ENCODE measurements at regions not wholly inside any gene's neighbourhood (a gene's known extent, or its start where the extent isn't known, plus 50 kb on each side); places are given as distances from the start of the nearest gene placed in this dataset.

DNA sequence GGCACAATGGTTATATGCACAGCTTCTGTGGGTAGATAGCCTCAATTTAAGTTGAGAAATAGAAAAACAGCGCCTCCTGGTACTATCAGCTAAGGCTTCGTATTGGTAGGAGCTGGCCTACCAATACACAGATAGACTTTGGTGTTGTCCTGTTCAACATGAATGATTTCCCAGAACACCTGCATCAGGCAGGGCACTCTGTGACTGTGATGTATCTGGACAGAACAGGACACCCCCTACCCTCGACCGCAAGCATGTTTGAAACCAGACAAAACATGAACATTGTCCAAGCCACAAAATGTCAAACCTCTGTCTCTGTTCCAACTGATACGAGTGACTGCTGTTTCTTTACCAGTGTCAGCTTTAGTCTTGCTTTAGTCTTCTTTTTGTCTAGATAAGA lies 144.9 kb downstream of the HAPSTR1 start:
- H3K4me3 ChIP-seq (replicated peaks; ENCODE audit: low read depth, low read length) = no peak overlapping the region
- no peak for DNase-seq (ENCODE audit: extremely low read depth, low read depth)
- TF ChIP-seq, protein P1, sequence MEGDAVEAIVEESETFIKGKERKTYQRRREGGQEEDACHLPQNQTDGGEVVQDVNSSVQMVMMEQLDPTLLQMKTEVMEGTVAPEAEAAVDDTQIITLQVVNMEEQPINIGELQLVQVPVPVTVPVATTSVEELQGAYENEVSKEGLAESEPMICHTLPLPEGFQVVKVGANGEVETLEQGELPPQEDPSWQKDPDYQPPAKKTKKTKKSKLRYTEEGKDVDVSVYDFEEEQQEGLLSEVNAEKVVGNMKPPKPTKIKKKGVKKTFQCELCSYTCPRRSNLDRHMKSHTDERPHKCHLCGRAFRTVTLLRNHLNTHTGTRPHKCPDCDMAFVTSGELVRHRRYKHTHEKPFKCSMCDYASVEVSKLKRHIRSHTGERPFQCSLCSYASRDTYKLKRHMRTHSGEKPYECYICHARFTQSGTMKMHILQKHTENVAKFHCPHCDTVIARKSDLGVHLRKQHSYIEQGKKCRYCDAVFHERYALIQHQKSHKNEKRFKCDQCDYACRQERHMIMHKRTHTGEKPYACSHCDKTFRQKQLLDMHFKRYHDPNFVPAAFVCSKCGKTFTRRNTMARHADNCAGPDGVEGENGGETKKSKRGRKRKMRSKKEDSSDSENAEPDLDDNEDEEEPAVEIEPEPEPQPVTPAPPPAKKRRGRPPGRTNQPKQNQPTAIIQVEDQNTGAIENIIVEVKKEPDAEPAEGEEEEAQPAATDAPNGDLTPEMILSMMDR (IDR thresholded peaks at IDR 0.05; ENCODE audit: low read depth, low read length, missing control alignments) = no peak

- TF ChIP-seq, protein P1 (IDR thresholded peaks at IDR 0.05; ENCODE audit: low read depth, low read length, missing control alignments) = no peak
- DNase-seq (ENCODE audit: extremely low read depth, low read depth) = no peak
- no peak overlapping the region for H3K4me3 ChIP-seq (replicated peaks; ENCODE audit: low read depth, low read length)
These were observed 146.9 kb downstream of the HAPSTR1 start for GRCh38 chr16:9238346-9238745.

GRCh38 chr16:9241177-9241576 lies 149.7 kb downstream of the HAPSTR1 start:
- DNase-seq (ENCODE audit: extremely low read depth, low read depth) = no peak

DNA sequence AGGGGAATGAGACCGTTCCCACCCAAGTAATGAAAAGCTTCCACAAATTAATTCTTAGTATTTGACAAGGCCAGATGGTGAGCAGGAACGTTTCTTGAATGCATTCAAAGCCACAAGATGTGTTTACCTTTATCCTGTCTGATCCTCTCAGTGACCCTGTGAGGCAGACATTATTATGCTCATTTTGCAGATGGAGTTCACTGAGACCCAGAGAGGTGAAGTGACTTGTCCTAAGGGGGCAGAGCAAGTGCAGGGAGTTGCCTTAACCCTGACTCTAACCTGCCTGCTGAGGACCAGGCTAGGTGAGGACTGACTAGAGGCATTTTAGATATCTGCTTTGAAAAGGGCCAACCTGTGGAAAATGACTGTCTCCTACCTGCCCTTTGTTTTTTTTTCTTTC lies 156.7 kb downstream of the HAPSTR1 start:
- TF ChIP-seq, protein P1 (IDR thresholded peaks at IDR 0.05; ENCODE audit: low read depth, low read length, missing control alignments) = no peak
- H3K4me3 ChIP-seq (replicated peaks; ENCODE audit: low read depth, low read length) = no peak overlapping the region
- DNase-seq (ENCODE audit: extremely low read depth, low read depth) = no peak

More at GRCh38 chr16:9241177-9241576, 149.7 kb downstream of the HAPSTR1 start:
- TF ChIP-seq, protein P1 (IDR thresholded peaks at IDR 0.05; ENCODE audit: low read depth, low read length, missing control alignments) = no peak
- H3K4me3 ChIP-seq (replicated peaks; ENCODE audit: low read depth, low read length) = no peak overlapping the region

GRCh38 chr16:9249534-9249933 lies 158.1 kb downstream of the HAPSTR1 start:
- DNase-seq (ENCODE audit: extremely low read depth, low read depth) = no peak
- TF ChIP-seq, protein P1 (IDR thresholded peaks at IDR 0.05; ENCODE audit: low read depth, low read length, missing control alignments) = no peak
- H3K4me3 ChIP-seq (replicated peaks; ENCODE audit: low read depth, low read length) = no peak overlapping the region

- TF ChIP-seq, protein P1 (IDR thresholded peaks at IDR 0.05; ENCODE audit: low read depth, low read length, missing control alignments) = no peak
- DNase-seq (ENCODE audit: extremely low read depth, low read depth) = no peak
These were observed 159.6 kb downstream of the HAPSTR1 start for GRCh38 chr16:9251026-9251425.

GRCh38 chr16:9254863-9255262 lies 163.4 kb downstream of the HAPSTR1 start:
- no peak for DNase-seq (ENCODE audit: extremely low read depth, low read depth)
- H3K4me3 ChIP-seq (replicated peaks; ENCODE audit: low read depth, low read length) = no peak overlapping the region
- TF ChIP-seq, protein P1 (IDR thresholded peaks at IDR 0.05; ENCODE audit: low read depth, low read length, missing control alignments) = no peak

More at GRCh38 chr16:9251026-9251425, 159.6 kb downstream of the HAPSTR1 start:
- no peak overlapping the region for H3K4me3 ChIP-seq (replicated peaks; ENCODE audit: low read depth, low read length)
